Anterior cingulate cortex (tissue), 58 donors: ENCODE measurements at regions not wholly inside any gene's neighbourhood (a gene's known extent, or its start where the extent isn't known, plus 50 kb on each side); places are given as distances from the start of the nearest gene placed in this dataset.

ENCODE experiments used
- DNase-seq, 58 donors: peaks; one replicate each; lab custom pipeline; 2025; lab: John Stamatoyannopoulos, UW

DNA sequence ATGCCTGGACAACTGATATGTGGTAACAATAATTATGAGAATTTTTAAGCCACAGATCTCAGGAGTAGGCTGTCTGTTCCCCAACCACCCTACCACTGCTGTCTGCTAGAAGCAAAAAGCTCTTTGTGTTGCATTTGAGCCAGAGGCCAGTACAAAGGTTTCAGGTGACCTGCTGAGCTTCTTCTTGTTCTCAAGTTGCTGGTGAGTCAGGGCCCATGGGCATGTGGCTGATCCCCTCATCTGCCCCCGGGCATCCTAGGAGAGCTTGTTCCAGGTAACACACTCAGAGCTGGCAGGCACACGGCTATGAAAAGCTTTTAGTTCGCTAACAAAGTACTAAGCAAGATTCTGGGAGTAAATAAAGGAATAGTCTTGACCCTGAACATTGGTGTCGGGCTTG is 285.3 kb downstream of the CDC5L start:
- DNase-seq, result no peak

DNA sequence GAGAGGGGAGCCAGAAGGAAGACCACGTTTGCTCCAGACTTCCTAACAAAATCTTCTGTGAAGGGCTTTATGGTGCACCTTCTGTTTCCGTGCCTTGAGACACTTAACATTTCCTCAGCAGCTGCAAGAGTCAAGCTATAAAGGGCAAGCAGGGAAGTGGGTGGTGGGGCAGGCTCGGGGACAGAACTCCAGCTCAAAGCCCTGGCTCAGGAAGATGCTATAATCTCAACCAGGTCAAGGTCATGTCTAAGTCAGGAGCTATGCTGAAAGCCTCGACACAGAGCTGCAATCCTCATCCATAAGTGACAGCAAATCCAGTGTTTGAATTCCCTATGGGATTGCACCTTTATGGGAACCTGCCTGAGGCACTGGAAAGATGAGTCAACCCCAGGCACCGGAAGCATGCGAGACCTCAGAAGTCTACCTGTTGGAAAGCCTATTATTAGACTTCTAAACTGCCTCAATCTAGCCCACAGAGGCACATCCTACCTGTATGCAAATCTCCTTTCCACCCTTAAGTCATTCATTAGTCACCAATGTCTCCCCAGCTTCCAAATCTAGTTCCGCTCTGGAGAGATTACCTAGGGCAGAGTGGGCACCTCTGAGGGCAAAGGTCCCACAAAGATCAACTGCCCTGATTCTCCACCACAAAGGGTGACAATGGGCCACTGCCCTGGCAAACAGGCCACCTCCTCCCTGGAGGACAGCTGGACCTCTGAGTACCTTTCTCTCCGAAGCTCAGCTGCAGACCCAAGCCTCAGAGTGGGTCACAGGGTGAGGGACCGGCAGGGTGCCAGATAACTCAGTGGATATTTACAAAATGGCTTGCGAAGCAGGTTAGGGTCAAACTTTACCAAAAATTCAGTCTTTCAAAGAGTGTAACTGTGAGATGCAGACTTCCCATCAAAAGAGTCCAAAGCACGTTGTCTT is 287.0 kb downstream of the CDC5L start:
- DNase-seq, result peak in 1 of 58 donors; percentile 9

DNA sequence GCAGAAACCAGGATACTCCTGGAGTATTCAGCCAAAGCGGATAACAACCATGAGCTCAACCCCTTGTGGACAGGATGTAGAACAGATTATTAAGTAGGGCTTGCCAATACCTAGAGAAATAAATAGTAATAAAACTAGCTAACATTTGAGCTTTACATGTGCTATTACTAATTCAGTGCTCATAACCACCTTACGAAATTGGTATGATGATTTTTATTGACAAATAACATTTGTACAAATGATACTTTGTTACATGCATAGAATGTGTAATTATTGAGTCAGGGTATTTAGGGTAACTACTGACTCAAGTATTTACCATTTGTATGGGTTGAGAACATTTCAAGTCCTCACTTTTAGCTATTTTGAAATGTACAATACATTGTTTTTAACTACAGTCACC is 287.9 kb downstream of the CDC5L start:
- DNase-seq, result no peak

DNA sequence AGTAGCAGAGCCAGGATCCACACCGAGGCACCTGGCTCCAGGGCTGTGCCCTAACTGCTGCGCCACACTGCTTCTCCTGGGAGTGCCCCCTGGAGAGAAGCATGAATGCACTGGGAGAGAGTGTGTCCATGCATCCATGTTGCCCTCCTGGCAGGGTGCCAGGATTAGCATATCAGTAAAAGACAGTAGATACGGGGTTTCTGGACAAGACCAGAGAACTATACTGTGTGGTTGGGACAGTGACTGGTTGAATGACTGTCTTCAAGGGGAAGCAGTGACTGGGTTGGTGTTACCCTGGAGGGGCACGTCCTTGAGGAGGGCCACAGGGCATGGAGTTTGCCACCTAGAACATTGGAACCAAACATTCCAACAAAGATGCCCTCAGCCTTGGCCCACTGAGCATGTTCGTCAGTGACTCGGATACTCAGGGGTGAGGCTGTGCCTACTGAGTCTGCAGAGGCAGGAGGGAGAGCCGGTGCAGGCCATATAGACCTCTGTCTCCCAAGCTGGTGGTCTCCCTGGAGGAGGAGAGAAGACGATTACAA is 288.8 kb downstream of the CDC5L start:
- no peak for DNase-seq

DNA sequence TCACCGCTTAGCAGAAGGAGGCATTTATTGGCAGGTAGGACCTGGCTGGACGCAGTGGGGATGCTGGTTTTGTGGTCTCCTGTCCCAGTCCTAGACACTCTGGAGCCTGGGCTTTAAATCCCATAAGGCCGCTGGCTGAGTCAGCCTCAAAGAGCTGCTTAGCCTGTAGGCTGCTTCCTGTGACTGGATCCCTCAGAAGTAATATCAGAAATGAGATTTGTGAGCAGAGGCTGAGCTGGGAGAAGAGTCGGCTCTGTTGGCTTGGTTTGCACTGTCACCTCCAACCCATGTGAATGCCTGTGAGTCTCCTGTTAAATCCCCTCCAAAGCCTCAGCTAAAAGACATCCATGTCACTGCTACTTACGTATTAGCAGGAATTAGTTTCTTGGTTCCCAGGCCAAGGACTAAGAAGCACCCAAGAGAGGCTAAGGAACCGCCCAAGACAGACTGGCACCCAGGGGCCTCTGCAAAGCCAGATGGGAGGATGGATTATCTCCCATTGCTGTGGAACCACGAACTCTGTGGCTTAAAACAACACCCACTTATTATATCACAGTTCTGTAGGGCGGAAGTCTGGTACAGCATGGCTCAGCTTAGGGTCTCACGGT is 289.4 kb downstream of the CDC5L start:
- no peak for DNase-seq

DNA sequence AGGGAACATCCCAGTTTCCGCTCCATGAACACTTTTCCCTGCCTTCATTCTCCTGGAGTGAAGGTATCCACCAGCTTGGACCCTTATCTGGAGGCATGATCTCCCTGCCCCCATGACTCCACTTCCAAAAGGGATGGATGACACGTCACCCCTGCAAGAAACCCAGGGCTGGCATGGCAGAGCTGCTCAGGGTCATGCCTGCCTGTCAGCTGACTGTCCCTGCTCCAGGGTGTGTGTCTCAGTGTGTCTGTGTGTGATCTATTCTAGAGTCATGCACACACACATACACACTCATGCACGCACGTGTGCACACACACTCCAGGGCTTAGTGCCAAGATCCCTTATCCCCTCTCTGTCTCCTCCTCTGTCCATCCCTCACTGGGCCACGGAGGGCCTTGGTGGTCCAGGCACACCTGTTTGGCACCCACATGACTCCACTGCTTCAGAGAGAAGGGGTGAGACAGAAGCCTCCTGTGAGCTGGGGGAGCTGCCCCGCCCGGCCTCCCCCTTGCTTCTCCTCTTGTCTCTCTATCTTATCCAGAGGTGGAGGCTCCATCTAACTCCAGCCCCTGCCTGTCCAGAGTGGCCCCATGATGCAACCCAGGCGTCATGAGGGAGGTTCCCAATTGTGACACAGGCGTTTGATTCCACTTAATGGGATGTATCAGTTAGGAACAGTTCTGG is 290.9 kb downstream of the CDC5L start:
- no peak for DNase-seq

DNA sequence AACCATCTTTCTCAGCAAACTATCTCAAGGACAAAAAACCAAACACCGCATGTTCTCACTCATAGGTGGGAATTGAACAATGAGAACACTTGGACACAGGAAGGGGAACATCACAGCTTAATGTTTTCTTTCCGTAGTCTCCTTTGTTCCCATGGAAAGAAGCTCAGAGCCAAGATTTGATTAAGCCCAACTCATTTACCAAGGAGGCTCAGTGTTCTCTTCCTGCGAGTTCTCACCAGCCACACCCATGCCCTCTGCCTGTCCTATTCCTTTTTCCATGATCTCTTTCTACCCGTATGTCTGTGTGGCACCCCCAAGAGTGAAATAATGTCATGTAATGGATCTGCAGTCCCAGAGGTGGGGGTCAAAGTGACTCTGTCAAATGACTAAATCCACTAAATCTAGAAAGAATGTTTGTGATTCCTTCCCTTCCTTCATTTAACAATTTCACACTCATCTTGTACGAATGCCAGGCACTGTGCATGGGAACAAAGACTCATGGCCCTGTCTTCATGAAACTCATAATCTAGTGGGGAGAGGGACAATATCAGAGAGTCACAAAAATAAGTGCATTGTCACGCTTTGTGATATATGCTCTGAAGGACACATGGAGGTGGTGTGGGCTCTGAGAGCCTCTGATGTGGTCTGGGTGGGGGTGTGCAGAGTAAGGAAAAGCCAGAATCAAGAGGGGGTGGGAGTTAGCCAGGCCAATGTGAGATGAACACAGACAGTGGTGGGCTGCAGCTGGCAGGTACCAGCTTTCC is 292.1 kb downstream of the CDC5L start:
- no peak for DNase-seq

DNA sequence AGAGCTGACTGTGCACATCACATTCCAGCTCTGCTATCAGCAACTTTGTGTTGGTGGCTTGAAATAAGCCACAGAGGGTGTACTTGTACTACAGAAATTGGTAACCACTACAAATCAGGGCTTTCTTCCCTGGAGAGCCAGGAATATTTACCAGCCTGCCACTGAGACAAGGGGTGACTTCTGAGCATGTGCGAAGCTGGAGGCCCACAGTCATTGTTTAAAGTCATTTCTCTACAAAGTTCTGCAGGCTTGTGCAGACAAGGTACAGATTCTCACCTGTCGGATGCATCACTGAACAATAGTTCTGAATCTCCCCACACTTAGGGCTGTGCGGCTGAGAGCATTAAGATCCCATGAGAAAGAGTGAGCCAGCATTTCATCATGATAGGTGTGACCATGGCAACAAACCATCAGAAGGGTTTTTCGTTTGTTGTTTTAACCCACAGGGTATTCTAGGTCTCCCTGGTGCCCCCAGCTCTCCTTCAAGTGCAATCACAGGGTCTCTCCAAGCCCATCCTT is 292.8 kb downstream of the CDC5L start:
- no peak for DNase-seq

DNA sequence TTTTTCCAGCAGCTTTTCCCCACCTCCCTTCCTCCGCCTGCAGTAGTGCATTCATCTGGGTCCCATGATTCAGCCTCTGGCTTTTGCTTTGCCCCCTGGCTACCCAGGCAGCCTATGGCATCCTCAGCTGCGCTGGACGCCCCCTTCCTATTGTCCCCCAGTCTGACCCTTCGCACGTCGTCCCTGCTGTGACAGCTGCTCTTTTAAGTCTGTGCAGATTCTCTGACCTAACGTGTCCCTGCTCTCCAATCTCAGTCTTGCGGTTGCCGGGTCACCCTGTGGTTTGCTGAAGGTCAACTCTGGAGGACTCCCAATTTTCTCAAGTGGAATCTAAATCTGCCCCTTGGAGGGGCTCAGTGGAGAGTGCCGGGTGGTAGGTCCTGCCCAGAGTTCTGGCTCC is 294.3 kb downstream of the CDC5L start:
- DNase-seq, result no peak

DNA sequence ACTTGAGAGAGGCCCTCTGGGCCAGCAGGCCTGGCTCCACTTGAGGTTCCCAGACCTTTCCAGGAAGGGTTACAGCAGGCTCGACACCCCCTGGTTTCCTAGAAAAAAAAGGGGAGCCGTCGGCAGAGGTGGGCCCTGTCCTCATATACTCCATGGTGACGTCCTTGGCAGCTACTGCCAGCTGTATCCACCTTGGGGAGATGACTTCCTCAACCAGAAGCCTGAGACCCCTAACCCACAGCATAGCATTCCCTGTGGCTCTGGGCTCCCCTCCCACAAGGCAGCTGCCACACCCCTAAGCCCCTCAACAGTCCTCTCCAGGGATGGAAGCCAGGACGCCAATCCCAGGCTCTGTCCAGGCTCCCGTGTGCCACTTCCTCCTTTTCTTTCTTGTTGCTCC is 294.8 kb downstream of the CDC5L start:
- DNase-seq, result no peak

DNA sequence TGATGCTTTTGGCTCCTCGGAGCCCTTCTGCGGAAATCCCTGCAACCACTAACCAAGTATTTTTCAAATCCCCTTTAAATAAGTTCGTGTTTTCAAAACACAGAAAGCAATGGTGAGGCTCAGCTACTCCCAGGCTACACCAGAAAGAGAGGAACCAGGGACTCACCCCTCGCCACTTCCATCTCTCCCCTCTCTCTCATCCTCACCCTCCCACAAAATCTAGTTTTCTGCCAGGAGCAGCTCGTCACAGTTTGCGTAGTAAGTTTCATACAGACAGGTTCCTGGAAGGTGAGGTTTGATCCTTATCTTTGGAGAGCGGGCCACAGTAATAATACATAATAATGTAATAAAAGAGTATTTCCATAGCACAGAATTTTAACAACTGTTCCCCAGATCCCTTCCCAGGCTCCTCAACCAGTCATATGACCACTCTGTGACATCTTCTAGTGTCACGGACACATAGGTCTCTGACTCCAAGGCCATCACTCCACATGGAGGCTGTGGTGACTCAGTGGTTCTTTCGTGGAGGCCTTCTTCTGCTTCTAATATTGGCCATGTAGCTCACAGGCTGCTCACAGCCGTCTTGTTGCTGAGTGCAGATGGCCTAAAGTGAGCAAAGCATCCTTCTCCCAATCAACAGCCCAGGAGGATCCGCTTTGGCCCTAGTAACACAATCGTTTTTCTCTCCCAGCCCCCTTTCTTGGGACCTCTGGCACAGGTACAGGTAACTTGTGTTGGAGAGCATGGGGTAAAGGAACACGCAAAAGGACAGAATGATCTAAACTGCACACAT is 295.7 kb downstream of the CDC5L start:
- DNase-seq, result no peak

DNA sequence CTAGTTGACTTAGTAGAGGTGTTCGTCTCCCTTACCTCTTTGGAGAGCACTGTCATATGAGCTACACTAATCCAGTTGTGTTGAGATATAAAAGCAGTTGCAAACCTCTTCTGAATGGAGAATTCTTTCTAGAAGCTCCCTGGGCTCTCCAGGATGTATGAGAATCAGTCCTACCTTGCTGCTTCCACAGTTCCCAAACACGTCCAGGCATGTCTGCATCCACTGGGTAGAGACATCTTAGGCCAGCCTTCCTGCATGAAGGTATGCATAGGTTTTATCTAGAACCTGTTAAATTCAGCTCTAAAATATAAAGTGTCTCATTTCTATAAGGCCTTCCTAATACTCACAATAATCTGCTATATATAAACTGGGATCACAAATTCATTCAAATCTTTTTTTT is 297.7 kb downstream of the CDC5L start:
- no peak for DNase-seq

DNA sequence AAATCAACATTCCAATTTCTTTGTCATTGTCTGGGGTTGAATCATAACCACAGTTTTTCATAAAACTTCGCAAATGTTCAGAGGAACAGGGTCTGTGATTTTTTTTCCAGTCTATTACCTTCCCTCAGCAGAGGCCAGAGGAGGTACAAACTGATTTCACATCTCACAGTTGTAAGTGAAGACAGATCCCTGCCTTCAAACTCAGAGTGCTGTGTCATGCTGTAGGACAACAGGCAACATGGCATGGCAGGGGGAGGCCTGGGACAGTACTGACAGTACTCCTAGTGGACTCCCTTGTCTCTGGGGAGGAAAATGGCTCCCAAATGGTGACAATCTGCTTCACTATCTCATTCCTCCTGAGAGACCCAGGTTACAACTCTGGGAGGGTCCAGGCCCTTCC is 308.6 kb downstream of the CDC5L start:
- DNase-seq, result no peak

DNA sequence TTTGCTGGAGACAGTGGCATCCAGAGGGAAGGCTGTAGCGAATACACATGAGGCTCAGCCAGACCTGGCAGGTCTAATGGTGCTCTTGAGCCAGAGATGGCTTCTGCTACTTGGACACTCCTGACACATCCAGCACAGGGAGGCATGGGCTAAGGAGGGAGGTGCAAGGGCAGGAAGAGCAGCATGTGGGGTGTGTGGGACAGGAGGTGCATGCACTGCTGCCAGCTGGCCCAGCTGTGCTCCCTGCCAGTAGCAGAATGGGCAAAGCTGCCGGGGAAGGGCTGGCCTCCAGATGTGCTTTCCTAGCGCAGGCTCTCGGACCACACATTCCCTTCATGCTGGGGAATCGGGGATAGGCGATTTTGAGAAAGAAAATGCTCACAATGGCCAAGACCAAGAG is 309.2 kb downstream of the CDC5L start:
- DNase-seq, result no peak

DNA sequence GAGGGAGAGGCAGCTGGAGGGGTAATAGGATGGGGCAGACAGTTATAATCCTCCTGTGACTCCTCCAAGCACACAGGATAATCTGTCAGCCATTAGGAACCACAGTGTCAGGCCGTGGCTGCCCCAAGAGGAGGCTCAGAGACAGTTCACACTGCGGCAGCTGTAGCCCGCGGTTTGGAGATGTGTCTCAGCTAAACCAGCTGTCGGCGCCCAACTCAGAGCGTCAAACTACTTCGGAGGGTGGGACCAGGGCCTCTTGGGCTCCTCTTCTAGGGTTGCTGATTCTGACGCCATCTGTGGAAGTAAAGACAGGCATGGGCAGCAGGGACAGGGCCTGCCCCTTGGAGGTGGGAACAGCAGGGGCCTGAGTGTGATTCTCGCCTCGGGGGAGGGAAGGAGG is 309.8 kb downstream of the CDC5L start:
- no peak for DNase-seq

DNA sequence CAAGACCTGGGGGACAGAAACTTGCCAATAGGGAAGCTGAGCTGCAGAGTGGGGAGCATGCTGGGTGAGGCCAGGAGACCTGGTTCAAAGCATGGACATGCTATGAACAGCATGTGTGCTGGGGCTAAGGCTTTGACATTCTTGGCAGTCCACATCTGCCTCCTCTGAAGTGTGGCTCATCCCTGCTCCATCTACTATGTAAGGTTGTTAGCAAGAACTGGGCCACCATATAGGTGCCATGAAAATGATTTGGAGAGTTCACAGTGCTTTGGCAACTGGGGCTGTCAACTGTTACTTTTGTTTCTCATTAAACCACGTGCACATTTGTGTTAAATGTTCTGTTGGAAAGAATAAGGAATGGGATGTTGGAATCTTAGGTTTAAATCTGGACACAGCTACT is 311.1 kb downstream of the CDC5L start:
- DNase-seq, result no peak

DNA sequence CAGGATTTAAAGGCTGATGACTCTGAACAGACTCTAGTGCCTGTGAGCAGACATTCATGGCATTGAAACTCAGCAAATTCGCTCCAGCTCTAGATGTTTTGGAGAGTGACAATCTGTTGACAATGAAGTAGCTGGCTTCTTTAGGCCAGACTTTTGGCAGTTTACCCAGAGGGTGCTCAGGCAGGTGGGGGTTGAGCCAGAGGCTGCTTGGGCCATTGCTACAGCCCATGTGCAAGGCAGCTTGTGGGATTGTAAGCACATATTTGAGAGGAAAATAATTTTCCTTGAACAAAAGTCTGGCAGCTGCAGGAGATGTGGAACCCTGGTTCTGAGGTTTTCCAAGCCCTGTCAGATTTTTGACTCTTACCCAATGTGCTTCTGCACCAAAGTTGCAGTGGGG is 311.6 kb downstream of the CDC5L start:
- no peak for DNase-seq

DNA sequence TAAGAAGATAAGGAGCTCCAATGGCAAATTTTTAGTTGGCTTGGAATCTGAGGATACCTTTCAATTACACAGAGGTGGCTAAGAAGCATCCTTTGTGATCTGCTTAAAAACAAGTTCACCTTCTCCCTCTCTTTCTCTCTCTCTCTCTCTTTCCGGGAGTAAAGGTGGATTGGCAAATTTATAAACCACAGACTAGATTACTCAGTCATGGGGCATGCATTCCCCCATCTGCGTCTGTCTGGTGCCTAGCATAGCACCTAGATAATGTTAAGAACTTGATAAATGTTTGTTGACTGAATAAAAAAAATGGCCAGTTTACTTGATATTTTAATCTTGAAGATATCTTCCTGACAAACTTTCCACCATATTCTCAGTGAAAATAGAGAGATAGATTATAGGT is 312.3 kb downstream of the CDC5L start:
- DNase-seq, result no peak

DNA sequence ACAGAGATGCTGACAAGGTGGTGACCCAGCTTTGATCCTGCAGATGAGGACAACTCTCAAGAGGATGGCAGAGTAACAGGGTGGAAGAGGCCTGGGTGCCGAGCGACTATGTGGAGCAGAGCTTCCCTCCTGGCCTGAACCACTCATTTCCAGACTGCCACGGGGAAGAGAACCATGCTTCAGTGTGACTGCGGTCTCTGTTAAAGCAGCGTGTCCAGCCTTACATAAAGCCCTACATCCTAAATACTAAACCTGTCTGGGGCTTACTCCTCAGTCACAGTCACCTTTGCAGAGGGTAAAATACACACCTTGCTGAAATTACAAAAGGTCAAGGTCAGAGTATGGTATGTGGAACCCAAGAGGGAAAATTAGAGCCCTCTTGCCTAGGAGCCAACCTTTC is 312.9 kb downstream of the CDC5L start:
- DNase-seq, result no peak
